Erythroblast (primary cell): ENCODE measurements at regions not wholly inside any gene's neighbourhood (a gene's known extent, or its start where the extent isn't known, plus 50 kb on each side); places are given as distances from the start of the nearest gene placed in this dataset.

Experiments
- GATA1 ChIP-seq: IDR thresholded peaks from 2 replicates; pipeline ENCODE4 v1.6.1; 2011; ENCODE audit warnings: low read depth, mild to moderate bottlenecking, control low read depth, low read length, moderate library complexity
- POLR2A ChIP-seq: IDR thresholded peaks from 2 replicates; pipeline ENCODE4 v1.6.1; 2011; ENCODE audit warnings: mild to moderate bottlenecking, low read length

DNA sequence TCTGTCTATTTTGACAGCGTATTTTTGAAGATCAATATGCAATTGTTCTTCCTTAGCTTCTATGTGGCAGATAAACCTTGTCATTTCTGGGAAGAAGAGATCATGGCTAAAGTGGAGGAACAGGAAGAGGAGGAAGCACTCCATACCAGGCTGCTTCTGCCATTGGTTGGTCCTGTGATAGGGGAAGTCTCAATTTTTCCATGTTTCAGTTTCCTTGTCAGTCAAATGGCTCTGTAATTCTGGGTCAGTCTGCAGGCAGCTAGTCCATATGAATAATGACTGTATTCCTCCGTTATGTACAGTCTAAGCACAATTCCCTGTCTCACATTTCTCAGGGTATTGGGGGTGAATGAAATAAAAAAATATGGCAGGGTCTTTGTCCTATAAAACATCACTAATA lies 277.6 kb upstream of the CXCR4 start:
- TF ChIP-seq POLR2A (no peak), GATA1 (no peak)
